Inferior parietal cortex (tissue), 1 donor: ENCODE measurements at regions not wholly inside any gene's neighbourhood (a gene's known extent, or its start where the extent isn't known, plus 50 kb on each side); places are given as distances from the start of the nearest gene placed in this dataset.

Experiments
- DNase-seq: peaks from one replicate; pipeline ENCODE4 v3.0.0-alpha.2; 2016; ENCODE audit errors: extremely low spot score

- DNase-seq = no peak
Observed at GRCh38 chr2:117071556-117072102, 742.9 kb upstream of the DDX18 start.

- no peak for DNase-seq
Observed at GRCh38 chr2:117074756-117075155, 739.7 kb upstream of the DDX18 start.

GRCh38 chr2:117085256-117085655 is 729.2 kb upstream of the DDX18 start:
- DNase-seq = no peak

GRCh38 chr2:117085737-117086136 is 728.8 kb upstream of the DDX18 start:
- DNase-seq = no peak

GRCh38 chr2:117086174-117086942 is 728.1 kb upstream of the DDX18 start:
- no peak for DNase-seq

GRCh38 chr2:117086943-117087250 is 727.6 kb upstream of the DDX18 start:
- DNase-seq = no peak

GRCh38 chr2:117087535-117088291 is 726.8 kb upstream of the DDX18 start:
- no peak for DNase-seq

GRCh38 chr2:117091041-117091837 is 723.3 kb upstream of the DDX18 start:
- no peak for DNase-seq

GRCh38 chr2:117101613-117102012 is 712.9 kb upstream of the DDX18 start:
- no peak for DNase-seq

GRCh38 chr2:117108741-117109267 is 705.7 kb upstream of the DDX18 start:
- DNase-seq = no peak

- DNase-seq = no peak
Observed at GRCh38 chr2:117118994-117119393, 695.5 kb upstream of the DDX18 start.

GRCh38 chr2:117123362-117123761 is 691.1 kb upstream of the DDX18 start:
- DNase-seq = no peak

- no peak for DNase-seq
Observed at GRCh38 chr2:117126656-117127055, 687.8 kb upstream of the DDX18 start.

- DNase-seq = no peak
Observed at GRCh38 chr2:117127680-117128079, 686.8 kb upstream of the DDX18 start.

- no peak for DNase-seq
Observed at GRCh38 chr2:117128461-117128860, 686.0 kb upstream of the DDX18 start.

GRCh38 chr2:117137371-117137770 is 677.1 kb upstream of the DDX18 start:
- DNase-seq = no peak

- DNase-seq = no peak
Observed at GRCh38 chr2:117169036-117169765, 645.3 kb upstream of the DDX18 start.

GRCh38 chr2:117170897-117171296 is 643.6 kb upstream of the DDX18 start:
- no peak for DNase-seq

GRCh38 chr2:117179405-117179804 is 635.1 kb upstream of the DDX18 start:
- DNase-seq = no peak

- DNase-seq = no peak
Observed at GRCh38 chr2:117190856-117191559, 623.5 kb upstream of the DDX18 start.

GRCh38 chr2:117195381-117195780 is 619.1 kb upstream of the DDX18 start:
- no peak for DNase-seq
